C4-2B (cell line): ENCODE measurements at regions not wholly inside any gene's neighbourhood (a gene's known extent, or its start where the extent isn't known, plus 50 kb on each side); places are given as distances from the start of the nearest gene placed in this dataset.

Source experiments
- ZFX ChIP-seq: fragments of 450-650 bp; IDR thresholded peaks from 2 replicates; pipeline ENCODE4 v1.6.1; 2017
- TF ChIP-seq, protein P1 (sequence below): fragments of 450-650 bp; conservative IDR thresholded peaks from 2 replicates; pipeline ENCODE4 v1.5.1; 2017; ENCODE audit warnings: mild to moderate bottlenecking

DNA sequence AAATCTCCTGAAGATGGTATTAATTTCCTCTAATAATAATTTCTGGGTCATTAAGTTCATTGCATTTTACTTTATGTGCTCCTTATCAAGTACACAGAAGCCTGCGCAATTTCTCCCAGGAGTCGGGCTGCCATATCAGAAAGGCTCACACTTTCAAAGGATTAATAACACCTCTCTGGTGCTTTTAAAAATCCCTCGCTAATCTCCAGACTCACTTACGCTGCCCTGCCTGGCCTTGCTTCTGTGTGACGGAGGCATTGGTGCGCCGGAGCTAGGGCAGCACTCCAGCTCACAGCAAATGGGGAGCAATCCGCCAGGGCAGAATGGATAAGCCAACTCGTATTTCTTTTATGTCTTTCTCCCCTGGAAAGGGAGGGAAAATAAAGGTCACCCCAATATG is 300.8 kb downstream of the EFNB2 start:
- TF ChIP-seq, protein P1, sequence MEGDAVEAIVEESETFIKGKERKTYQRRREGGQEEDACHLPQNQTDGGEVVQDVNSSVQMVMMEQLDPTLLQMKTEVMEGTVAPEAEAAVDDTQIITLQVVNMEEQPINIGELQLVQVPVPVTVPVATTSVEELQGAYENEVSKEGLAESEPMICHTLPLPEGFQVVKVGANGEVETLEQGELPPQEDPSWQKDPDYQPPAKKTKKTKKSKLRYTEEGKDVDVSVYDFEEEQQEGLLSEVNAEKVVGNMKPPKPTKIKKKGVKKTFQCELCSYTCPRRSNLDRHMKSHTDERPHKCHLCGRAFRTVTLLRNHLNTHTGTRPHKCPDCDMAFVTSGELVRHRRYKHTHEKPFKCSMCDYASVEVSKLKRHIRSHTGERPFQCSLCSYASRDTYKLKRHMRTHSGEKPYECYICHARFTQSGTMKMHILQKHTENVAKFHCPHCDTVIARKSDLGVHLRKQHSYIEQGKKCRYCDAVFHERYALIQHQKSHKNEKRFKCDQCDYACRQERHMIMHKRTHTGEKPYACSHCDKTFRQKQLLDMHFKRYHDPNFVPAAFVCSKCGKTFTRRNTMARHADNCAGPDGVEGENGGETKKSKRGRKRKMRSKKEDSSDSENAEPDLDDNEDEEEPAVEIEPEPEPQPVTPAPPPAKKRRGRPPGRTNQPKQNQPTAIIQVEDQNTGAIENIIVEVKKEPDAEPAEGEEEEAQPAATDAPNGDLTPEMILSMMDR: no peak
- no peak for TF ChIP-seq ZFX
